ENCODE measurements at regions not wholly inside any gene's neighbourhood (a gene's known extent, or its start where the extent isn't known, plus 50 kb on each side); places are given as distances from the start of the nearest gene placed in this dataset.

DNA sequence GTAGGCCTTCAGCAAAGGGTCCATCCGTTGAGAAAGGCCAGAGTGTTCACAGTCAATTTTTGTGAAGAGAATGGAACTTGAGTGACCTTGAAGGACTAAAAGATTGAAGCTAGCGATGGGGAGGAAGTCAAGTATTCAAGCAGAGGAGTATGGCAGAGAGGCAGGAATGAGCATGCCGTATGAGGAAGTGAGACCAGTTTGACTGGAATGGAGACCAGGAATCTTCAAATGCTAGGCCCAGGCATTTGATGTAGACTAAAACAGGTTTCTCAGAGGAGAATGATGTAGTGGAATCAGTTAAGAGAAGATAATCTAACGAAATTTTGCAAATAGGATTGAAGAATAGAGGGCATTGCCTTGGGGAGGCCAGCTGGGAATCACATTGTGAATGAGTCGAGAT is 90.4 kb upstream of the SEMA6A start:
- TF ChIP-seq POLR2A (IDR thresholded peaks at IDR 0.05; ENCODE audit: low read length): no peak
- no peak for TF ChIP-seq GATA1 (IDR thresholded peaks at IDR 0.05; ENCODE audit: low read depth, low read length)
